GM18909 (cell line): ENCODE measurements at regions not wholly inside any gene's neighbourhood (a gene's known extent, or its start where the extent isn't known, plus 50 kb on each side); places are given as distances from the start of the nearest gene placed in this dataset.

Source experiments
- ATAC-seq: cut with Tn5 transposase; IDR thresholded peaks from one replicate; pipeline ENCODE4 v1.9.1; 2021; ENCODE audit warnings: mild to moderate bottlenecking; ENCODE audit not compliant: unreplicated experiment, poor library complexity

DNA sequence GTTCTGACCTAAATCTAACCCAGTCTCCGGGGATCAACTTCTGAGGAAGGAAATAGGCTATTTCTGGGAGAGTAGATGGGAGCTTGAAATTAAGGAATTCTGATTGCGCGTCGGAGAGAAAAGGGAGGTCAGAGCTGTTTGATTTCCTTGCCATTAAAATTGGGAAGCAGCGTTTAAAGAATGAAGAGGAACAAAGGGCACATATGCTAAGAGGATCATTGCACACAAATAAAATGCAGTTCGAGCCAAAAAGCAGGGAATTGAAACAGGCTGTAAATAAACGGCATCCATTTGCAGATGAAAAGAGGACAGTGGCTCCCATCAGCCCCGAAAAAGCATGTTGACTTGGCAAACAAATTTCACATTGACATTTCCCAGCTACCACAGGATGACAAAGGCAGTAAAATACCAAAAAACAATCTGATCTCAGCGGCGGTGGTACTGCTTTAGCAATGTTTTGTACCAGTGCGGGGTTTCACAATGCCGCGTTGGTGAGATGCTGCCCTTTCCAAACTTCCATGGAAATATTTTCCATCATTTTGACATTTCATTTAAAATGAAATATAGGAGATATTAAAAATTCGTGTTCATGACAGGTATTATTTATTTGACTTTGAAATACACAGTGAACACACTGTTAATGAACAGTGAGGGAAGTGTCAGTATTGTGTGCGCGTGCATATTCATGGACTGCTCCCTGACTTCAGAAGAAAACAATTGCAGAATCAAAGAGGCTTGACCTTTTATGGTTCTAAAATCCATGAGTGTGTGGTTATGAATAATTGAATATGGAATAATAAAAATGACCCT lies 108.8 kb downstream of the SQOR start:
- no peak for ATAC-seq

DNA sequence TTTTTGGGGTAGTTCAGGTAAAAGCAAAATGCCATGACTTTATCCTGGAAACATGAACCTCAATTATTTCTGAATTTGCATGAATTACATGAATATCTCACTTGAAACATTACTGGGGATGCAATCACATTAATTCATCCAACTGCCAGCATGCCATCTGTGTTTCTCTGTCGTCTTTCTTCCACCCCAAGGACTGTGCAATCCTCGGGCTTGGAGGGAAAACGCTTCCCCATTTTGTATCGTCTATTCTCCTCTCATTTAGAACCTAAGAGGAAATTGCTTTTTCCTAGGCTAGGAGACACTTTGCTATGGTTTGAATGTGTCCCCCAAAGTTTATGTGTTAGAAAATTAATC lies 109.4 kb downstream of the SQOR start:
- ATAC-seq: no peak

DNA sequence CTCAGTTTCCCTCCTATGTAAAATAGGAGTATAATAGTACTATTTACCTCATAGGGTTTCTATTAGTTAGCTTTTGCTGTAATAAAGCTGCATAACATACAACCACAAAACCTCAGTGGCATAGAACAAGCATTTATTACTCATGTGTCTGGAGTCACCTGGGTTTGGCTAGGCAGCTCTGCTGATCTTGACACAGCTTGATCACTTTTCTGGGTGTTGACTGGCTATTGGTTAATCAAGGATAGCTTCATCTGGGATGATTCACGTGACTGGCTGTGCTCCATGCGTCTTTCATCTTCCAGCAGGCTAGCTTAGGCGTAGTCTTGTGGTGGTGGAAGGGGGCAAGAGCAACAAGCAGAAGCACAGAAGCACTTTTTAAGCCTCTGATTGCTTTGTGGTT lies 112.6 kb downstream of the SQOR start:
- no peak for ATAC-seq

DNA sequence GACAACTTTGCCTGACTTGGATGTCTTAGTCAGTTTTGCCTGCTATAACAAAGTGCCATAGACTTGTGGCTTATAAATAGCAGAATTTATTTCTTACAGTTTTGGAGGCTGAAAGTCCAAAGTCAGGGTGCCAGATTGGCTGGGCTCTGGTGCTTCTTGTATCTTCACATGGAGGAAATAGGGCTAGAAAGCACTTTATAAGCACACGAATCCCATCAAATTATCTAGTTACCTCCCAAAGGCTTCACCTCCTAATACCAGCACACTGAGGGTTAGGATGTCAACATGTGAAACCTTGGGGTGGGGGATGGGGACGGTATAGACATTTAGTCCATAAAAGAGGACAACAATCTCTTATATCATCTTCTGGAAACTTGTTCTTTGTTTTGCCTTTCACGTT lies 116.8 kb downstream of the SQOR start:
- ATAC-seq: no peak

DNA sequence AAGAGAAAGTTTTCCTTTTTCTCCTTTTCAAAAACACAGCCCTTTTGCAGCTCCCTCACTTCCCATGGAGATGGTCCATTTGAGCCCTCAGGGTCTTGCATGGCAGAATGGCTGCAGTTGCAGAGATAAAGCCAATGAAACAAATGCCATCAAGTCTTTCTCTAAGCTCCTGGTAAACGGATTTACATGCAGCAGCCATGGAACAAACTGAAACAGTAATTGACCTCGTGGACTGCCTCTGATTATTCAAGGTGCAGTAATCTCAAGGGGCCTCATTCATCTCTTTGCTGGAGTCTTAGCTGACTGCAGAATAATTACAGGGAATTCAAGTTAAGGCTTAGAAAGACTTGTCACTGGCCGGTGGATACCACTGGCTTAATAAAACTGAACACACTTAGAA lies 125.1 kb downstream of the SQOR start:
- ATAC-seq: no peak

DNA sequence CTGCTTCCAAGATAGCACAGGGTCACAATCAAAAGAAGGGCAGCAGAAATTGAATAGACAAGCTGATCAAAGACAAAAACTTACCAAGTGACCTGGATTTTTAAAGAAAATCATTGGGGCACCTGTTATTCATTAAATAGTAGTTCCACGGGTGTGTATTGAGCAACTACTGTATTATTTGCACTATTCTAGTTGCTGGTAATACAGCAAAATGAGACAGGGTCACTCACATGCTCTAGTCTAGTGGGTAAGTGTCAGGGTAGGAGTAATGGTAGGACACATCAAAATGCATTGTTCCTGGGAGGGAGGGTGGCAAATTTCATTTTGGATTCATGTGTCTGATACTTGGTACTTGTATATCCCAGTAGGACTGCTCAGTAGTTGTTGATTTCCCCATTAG lies 127.9 kb downstream of the SQOR start:
- no peak for ATAC-seq

DNA sequence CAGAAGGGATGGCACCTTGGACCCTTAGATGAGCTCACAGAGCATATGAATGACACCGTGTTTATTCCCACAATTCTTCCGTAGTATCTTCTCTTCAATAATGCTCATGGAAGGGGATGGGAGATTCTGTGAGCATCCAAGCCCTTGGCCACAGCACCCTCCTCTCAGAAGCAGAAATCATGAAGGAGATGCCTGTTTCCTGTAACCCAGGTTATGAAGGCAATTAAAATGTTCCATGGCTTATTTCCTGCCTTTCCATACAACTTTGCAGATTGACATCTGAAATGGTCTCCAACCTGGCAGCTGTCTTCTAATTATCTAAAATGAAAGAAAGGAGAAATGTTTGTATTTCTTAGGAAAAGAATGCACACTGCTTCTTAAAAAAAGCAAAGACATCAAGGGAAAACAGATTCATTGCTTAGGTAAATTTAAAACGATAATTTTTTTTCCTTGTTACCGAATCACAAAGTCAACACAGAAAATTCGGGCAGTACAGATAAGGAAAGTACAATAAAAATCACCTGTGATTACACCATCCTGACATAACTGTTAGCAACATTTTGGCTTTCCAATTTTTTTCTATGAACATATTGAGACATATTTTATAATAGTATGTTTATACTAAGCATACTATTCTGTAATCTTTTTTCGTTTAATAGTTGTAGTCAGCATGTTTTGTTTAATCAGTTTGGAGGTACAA lies 128.5 kb downstream of the SQOR start:
- no peak for ATAC-seq

DNA sequence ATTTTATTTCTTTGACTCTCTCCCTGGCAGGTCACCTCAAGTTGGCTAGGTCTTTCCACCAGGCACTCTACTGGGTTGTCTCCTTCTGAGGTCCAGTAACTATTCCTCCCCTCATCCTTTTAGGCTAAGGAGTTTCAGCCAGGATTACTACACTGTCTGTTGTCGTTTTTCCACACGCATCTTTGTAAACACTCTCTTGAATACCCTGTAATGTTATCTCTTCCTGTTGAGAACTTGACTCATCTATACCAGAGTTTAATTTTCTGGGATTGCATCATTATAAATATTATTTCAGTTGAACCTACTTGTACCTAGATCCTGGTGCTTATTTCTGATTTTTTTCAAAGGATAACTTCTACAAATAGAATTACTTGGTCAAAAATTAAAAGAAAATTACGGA lies 138.3 kb downstream of the SQOR start:
- no peak for ATAC-seq

DNA sequence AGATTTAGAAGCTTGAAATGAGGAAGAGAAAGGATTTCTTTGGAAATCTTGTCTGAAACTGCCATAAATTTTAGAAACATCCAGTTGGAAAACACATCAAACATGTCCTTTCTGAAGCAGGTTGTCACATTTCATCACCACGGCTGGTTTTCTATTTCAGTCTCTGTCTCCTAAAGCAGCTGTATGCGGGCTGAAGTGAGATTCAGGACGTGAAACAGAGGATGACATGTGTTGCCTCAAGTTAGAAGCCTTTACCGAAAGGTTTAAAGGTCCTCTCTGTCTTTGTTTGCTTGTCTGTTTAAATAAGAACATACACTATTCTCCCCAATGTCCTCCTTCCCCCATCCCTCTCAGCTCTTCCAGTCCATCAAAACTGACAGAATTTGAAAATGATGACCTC lies 141.9 kb downstream of the SQOR start:
- no peak for ATAC-seq

DNA sequence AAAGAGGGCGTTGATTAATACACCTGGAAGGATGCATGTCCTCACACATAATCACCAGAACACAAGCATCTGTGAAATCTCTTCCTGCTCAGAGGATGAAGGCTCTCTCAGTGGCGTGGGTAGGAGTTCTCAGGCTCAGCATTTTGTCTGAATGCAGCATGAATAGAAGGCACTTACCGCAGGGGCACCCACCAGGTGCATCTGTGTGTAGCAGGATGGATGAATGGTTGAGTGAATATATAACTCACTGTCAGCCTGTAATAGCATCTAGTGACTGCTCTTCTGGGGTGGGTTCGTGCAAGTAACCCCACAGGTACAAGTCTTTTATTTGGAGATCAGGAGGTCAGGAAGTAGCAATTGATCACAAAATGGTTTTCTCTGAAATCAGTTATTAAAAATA lies 143.0 kb downstream of the SQOR start:
- no peak for ATAC-seq

DNA sequence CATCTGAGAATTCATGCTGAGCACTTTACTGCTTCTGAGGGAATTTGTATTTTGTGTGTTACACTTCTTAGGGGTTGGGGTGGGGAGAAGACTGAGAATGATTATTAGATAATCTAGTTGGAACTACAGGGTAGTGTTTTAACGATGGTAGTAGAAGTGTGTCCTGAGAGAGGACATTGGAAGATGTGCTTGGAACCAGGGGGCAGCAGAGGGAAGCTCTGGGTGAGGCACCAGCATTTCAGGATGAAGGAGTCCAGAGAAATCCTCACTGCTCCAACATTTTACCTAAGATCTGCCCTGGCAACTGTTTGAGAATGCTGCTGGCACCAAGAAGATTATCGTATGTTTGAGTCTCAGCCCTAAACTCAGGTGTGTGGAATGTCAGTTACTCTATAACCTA lies 145.5 kb downstream of the SQOR start:
- ATAC-seq: no peak

DNA sequence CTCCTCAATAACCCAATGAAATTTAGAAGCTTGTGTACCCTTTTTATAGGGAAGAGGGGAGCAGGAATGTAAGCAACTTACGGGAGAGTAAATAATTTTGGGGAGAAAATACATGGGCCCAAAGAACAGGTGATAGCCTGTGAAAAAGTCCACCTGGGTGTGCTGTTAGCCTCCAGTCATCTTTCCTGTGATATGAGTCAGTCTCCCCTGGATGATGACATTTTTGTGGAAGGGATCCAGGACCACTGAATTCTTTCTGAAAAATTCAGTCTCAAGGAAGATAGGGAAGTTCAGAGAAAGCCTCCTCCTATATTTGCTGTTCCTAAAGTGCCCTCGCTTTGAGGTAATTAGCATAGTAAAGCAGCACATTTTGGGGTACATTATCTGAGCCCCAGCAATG lies 149.8 kb downstream of the SQOR start:
- ATAC-seq: no peak

DNA sequence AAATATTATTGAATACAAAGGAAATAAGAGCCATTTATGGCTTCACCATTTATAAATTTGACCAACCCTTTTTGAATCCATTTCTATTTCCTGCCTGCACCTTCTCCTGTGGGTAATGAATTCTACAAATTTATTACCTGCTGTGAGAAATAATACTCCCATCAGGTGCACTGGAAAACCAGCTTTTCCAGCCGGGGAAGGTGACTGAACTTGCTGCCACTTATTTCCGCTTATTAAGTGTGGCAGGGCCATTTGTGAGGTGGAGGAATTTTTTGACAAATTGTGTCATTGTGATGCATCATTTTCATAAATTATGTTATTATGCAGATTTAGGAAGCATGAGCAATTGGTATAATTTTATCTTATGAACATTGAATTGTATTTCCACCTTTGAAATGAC lies 151.1 kb downstream of the SQOR start:
- ATAC-seq: no peak

DNA sequence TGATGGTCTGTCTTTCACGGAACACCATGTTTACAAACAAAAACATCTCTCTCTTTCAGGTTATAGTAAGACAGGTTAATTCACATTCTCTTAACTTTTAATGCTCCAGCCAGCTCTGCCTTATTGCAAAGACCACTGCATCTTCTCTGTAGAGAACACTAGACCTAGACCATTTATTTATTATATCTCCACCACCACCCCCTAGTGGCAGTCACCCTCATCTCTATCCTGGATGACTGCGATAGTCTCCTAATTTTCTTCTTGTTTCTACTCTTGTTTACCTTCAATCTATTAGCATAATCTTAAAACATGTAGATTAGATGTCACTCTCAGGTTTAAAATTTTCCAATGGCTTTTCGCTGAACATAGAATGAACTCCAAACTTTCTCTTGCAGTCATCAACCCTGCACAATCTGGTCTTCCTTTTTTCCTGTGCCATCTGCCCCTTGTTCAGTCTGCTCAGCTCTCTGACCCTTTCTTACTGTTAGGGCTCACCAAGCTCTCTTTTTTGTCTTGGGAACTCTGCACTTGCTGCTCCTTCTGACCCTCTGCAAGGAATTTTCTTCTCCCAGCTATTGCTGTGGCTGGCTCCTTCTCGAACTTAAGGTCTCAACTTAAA lies 155.6 kb downstream of the SQOR start:
- peak; percentile 42 for ATAC-seq

DNA sequence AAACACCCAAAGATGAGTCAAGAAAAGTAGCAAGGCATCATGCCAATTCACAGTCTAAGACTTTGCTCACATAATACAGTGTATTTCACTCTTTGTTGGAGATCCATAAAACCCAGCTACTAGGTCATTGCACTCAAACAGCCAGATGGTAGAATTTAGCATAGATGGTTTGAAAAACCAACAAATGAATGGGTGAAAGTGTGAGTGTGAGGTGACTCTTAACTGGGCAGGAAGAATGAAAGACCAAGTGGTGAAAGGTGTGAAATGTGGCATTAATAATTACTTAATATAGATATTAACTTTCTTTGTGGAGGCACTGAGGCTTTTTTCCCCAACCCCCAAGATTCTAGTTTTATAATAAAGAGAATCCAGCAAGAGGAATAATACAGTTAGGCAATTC lies 159.5 kb downstream of the SQOR start:
- ATAC-seq: peak; percentile 57

DNA sequence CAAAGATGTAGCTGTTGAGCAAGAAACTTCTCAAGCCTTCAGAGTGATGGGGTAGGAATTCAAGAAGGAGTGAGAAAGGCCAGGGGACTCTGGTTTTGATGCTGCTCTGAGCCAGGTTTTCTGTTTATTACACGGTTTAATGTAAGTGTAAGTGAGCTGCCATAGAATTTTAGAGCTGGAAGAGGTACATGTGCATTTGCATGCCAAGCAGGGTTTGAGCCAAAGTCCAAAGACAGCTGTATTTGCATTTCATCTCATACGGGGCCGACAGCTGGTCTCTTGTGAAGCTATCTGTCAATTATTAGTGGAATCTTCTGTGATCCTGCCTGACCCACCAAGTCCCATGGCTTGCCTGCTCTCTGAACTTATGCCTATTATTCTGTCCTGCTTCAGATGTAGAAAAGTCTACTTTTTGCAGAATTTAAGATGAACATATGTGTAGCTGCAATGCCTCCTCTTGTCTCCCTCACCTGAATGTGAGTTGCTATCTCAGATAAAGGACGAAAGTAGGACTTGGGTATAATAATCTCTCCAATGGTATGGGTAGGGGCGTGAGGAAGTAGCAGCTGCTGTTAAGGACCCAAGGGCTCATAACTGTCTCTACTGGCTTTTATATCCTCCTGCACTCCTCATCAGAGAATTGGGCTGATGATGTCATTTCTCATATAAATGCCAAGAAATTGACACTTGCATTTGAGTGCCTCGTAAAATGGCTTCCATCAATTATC lies 160.0 kb downstream of the SQOR start:
- peak; percentile 76 for ATAC-seq

DNA sequence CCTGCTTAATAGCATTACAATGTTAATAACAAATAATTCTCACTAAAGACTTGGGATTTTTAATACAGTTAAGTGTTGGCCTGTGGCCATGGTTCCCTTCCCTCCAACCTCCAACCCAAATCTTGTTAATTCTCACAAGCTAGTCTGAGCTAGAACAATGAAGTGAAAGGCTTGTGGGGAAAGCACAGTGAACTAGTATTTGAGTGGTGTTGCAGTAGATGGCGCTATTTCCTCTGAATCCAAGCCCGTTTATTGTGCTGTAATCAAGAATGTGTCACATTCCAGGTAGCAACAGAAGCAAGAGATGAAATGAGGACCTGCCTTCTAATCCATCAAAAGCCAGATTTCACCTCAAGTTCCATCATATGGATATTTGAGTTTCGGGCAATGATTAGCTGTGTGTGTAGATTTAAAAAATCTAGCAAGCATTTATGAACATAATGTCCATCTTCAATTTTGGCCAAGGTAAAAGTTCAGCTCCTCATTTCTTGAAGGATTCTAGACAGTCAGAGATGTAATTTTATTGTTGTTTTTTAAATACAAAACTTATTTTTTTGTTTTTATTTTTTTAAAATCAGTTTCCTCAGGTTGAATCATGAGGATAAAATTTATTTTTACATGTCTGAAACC lies 160.7 kb downstream of the SQOR start:
- ATAC-seq: peak; percentile 35

DNA sequence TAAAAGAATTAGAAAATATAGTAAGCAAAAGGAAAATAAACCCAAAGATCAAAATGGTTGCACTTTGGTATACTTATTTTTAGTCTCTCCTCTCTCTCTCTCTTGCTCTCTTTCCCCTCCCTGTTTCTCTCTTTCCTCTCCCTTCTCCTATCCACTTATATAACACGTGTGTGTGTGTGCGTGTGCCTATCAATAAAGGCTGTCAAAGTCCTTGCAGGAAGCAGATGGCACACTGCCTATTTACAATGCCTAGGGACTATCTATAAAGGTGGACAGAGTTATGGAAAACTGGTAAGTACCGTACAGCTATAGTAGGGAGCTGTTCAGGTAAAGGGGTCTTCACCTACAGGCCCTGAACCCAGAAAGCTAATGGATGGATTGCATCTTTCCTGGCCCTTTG lies 161.6 kb downstream of the SQOR start:
- ATAC-seq: no peak

DNA sequence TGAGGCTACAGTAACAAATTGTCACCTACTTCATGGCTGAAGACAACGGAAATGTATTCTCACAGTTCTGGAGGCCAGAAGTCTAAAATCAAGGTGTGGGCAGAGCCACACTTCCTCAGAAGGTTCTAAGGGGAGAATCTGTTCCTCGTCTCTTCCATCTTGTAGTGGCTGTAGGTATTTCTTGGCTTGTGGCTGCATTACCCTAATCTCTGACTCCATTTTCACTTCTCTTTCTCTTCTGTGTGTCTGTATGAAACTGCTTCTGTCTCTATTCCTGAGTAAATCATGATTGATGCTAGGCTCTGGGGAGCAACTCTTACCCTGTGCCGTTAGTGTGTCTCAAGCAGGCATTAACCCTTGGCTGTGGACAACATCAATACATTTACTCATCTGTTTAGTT lies 164.7 kb downstream of the SQOR start:
- ATAC-seq: peak; percentile 46

DNA sequence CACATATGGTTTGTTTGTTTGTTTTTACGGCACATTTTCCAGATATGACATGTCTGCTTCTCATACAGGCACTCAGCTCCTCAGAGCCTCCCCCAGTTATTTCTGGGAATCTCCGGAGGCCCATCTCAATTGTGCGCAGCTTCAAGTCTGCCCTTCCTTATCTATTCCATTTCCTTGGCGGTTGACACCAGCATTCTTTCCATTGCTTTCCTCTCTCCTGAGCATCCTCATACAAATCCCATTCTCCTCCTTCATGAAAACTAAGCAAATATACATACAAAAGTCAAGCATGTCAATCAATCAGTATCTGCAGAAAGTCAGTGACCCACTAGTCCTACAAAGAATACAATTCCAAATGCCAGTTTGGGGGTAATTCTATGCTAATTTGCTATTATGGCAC lies 166.7 kb downstream of the SQOR start:
- no peak for ATAC-seq

DNA sequence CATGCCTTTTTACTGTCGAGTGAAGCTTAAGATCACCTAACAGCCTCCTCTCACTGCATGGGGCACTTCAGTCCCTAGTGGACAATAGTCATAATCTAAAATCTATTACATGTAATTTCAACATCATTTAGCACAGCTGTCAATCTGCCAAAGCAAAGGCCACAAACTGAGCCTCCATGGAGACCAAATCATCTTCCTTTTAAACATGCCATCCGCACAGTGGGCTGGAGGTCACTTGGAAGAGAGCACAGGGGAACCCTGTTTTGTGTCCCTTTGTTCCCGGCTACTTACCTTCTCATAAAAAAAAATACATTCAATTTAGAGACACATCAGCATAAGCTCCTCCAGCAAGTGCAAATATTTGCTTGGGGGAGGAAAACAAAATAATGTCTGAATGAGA lies 167.3 kb downstream of the SQOR start:
- ATAC-seq: no peak
